ENCODE measurements at regions not wholly inside any gene's neighbourhood (a gene's known extent, or its start where the extent isn't known, plus 50 kb on each side); places are given as distances from the start of the nearest gene placed in this dataset.

DNA sequence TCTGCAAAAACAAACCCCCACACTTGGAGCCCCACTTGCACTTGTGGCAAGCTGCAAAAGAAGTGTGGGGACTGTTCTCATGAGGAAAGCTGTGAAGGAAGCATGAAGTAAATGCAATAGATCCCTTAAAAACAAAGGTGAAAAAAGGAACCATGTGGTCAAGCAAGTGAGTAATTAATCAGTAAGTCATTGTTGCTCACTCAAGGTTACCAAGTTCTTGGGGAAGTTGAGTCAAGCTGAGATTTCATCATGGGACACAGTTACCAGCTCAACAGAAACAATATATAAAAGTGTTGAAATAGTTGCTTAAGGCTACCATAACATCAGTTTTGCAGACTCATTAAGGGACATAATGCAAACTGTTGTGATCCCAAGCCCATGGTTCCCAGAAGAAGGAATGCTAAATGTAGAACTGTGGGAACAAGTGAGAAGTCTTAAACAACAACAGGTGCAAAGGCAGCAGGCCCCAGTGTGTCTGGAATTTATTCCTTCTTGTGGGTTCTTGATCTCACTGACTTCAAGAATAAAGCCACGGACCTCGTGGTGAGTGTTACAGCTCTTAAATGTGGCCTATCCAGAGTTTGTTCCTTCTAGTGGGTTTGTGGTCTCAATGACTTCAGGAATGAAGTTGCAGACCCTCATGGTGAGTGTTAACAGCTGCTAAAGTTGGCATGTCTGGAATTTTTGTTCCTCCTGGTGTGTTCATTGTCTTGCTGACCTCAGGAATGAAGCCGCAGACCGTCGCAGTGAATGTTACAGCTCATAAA, 336.3 kb upstream of the RBMY1B start:
- DNase-seq (ENCODE audit: low read depth): no peak

DNA sequence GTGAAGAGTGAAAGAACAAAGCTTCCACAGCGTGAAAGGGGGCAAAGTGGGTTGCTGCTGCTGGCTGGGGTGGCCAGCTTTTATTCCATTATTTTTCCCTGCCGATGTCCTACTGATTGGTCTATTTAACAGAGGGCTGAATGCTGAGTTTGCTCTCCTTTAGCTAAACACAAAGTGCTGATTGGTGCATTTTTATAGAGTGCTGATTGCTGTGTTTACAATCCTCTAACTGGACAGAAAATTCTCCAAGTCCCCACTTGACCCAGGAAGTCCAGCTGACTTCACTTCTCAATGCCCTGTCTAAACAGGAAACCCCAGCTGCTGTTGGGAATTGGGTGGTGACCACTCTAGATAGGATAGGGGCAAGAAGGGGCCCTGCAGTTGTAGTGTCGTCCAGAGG, 335.6 kb upstream of the RBMY1B start:
- DNase-seq (ENCODE audit: low read depth): no peak

DNA sequence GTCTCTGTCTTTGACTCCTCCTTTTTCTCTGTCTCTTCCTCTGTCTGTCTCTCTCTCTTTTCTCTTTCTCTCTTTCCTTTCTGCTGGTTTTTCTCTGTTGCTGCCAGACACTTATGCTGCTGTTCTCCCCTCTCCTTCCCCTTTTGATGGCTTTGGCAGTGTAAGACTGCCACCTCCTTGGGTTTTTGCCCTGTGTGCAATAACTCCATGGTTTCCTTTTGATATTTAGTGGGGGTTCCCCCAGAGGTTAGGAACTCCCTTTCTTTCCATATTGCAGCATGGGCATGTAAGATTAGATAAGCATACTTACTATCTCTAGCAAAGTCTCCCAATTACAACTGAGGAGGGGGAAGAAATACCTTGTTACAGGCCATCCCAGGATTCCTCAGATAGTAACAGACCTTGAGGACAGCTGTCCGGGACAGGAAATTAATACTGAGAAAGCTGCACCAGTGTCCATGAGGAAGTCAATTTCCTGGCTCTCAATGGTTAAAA, 333.8 kb upstream of the RBMY1B start:
- DNase-seq (ENCODE audit: low read depth): no peak

DNA sequence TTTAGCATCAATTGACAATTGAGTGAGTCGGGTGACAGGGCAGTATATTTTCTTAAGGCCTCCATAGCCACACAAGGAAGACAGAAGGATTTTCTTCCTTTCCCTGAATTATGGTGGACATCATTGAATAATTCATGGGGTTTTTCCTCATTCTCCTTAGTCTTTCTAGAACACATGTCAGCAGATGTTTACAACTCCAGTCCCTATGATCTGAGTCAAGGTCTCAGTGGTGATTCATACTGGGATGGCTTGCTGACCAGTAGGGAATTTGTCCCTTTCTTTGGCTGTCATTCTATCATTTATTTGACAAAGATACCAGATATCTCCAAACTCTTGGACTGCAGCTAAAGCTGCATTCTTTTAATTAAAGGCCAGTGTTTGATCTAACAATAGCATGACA, 332.9 kb upstream of the RBMY1B start:
- DNase-seq (ENCODE audit: low read depth): no peak

DNA sequence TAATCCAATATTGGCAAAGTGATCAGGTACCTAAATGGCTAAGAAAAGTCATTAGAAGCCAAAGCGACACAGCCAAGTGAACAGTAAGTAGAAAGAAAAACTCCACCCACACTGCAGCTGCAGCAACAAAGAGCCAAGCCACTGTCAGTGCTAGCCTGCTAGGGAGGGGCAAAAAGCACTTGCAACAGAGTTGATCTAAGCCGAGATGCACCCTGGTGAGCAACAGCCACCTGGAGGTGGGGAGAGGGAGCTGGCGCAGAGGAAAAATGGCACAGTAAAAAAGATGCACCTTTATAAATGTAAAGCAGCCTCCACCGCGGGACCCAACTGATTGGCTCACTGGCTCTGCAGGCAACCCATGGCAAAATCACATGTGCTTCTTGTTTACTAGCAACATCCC, 330.2 kb upstream of the RBMY1B start:
- DNase-seq (ENCODE audit: low read depth): peak; percentile 12

DNA sequence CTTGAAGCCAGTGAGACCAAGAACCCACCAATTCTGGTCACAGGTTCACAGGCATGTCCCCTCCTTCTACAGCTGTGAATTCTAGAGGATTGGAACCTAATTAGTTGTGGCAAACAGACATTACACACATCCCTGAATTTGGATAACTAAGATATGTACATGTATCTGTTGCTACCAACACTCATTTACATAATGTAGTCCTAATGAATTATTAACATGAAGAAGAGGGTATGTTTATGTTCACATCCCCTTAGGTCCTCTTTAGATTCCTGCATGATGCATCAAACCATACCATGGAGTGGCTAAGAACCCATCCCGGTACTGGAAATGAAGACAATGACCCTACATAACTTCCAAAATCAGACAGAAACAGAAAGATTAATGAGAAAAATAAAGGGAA, 326.9 kb upstream of the RBMY1B start:
- no peak for DNase-seq (ENCODE audit: low read depth)

DNA sequence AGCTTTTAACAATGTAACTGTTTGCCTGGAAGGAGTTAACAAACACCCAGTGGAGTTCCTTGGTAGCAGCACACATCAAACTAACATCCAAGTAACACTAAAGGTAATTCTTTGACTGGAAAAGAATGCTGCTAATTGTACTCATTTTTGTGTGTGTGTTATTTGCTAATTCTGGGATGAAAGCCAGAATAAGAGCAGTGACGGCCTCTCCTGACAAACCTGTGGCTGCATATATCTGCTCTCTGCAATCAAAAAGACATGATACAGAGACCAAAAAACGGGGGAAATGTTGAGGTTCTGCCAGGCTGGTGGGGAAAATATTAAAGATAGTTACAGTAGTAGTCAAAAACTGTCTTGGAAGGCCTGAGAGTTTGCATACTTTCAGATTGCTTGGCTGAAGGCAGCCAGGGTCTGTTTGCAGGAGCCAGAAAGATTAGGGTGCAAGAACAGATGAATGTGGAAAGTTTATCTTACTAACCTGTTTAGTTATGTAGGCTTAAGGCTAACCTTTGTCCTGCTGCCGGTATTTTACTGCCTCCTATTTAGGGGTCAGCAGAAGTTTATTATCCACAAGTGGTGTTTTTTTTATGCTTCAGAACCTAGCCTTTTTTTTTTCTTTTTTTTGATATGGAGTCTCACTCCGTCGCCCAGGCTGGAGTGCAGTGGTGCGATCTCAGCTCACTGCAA, 325.6 kb upstream of the RBMY1B start:
- DNase-seq (ENCODE audit: low read depth): no peak

DNA sequence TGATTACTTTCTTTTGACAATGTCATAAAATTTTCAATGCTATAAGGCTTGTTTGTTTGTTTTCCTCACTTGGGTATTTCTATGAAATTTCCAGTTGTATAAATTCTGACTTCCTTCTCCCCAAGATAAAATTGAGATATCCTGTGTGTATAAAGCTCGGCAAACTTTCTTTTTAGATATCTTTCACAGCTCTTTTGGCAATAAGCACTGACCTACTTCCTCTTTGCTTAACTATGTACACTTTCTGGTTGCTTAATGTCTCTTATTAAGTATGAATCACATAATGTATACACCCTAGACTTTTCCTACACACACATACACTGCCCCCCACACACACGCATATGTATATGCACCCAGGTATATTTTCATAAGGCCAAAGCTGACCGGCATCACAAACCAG, 318.4 kb upstream of the RBMY1B start:
- DNase-seq (ENCODE audit: low read depth): no peak

DNA sequence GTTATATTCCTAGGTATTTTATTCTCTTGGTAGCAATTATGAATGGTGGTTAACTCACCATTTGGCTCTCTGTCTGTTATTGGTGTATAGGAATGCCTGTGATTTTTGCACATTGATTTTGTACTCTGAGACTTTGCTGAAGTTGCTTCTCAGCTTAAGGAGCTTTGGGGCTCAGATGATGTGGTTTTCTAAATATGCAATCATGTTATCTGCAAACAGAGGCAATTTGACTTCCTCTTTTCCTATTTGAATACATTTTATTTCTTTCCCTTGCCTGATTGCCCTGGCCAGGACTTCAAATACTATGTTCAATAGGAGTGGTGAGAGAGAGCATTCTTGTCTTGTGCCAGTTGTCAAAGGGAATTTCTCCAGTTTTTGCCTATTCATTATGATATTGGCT, 310.9 kb upstream of the RBMY1B start:
- no peak for DNase-seq (ENCODE audit: low read depth)

DNA sequence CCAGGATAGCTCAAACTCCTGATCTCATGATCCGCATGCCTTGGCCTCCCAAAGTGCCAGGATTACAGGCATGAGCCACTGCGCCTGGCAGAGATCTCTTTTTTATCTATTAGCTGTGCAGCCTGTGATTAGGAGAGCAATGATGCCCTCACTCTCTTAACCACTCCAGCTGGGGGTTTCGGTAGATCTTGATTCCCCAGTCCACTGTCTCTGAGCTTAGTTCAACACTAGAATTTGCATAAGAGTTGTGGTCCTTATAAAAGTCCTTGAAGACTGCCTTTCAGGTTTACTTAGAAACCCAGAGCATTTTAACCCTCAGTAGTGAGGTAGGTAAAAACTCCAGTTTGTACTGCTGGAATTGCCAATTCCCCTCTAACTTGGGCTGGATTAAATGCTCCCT, 283.3 kb upstream of the RBMY1B start:
- DNase-seq (ENCODE audit: low read depth): no peak

DNA sequence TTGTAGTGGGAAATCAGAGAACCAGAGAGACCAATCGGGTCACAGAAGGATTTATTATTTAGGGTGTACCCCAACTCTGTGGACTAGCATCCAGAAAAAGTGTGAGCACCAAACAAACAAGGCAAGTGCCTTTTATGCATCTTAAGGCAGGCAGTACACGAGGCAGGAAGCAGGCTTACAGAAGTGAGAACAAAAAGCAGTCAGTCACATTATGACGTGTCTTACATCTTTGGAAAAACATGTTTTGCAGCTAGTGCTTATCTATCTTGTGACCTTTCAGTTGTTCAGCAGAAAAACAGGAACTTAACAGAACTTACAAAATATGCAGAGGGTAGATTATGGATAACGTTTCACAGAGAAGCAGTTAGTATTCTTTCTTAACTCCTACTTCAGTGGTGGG, 270.9 kb upstream of the RBMY1B start:
- no peak for DNase-seq (ENCODE audit: low read depth)

DNA sequence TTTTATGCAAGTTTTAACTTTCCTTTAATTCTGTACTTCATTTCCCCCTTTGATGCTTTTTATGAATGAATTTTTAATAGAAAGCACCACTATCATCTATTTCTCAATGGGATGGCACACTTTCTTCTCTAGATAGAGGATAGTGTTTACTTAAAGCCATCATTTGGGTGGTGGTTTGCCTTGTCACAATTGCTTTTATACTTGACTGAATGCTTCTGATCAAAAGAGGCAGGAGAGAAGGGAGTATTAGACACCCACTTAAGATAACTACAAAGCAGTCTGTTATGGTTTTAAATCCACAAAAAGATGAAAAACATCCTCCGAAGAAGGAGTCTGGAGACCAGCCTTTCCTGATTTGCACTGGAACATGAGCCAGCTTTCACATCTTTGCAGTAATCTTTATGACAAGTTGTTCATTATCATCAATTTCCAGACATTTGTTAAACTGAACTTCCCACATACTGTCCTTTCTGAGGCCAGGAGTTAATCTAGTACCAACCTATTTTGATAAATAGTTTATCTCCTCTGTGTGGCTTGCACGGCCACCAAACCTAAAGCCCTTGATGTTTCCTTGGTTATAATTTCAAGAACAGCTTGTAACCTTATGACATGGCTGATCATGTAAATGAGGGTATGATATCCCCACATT, 270.4 kb upstream of the RBMY1B start:
- no peak for DNase-seq (ENCODE audit: low read depth)

DNA sequence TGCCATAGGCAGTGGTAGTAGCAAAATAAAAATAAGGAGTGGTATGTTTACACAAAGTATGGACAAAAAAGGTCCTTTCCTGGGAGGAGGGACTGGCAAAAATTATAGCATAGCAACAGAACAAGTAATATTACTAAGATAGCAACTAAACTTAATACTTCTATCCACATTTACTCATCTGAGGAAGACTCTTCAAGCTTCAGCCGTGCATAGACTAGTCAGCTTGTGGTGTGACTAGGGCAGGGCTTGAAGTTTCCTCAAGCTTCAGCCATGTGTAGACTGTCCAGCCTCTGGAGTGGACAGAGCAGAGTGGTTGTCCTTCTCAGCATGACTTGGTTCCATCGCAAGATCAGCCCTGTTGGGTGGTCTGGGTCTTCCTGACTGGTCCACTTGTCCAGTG, 268.3 kb upstream of the RBMY1B start:
- no peak for DNase-seq (ENCODE audit: low read depth)

DNA sequence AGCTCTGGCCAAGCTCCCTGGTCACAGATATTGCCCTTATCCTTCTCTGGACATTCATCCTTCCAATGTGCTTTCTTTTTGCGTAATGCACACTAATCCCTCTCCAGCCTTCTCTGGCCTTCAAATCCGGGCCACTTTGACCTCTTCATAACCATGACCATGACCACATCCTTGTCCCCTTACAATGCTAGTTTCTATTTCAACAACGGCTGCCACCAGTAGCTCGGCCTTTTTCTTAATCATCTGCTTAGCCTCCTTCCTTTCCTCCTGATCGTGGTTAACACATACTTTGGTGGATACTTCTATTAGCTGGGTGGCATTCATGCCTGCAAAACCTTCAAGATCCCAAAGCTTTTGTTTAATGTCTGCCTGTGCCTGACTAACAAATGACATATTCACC, 264.4 kb upstream of the RBMY1B start:
- DNase-seq (ENCODE audit: low read depth): no peak

DNA sequence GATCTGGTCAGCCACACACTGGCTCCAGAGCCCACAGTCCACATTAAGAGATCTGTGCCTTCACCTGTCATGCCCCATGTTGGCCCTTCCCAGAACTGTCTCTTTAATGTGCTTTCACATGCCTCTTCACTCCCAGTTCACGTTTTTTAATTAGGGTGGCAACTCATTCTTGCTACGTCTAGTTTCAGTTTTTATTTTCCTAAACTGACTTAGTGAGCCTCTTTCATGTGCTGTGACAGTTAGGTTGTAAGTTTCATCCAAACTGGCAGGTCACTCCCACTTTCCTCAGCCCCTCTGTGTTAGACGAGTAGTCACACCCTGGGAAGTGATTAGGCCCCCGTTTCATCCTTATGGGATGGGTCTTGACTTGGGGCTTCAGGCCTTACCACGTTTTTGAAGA, 262.5 kb upstream of the RBMY1B start:
- DNase-seq (ENCODE audit: low read depth): no peak

DNA sequence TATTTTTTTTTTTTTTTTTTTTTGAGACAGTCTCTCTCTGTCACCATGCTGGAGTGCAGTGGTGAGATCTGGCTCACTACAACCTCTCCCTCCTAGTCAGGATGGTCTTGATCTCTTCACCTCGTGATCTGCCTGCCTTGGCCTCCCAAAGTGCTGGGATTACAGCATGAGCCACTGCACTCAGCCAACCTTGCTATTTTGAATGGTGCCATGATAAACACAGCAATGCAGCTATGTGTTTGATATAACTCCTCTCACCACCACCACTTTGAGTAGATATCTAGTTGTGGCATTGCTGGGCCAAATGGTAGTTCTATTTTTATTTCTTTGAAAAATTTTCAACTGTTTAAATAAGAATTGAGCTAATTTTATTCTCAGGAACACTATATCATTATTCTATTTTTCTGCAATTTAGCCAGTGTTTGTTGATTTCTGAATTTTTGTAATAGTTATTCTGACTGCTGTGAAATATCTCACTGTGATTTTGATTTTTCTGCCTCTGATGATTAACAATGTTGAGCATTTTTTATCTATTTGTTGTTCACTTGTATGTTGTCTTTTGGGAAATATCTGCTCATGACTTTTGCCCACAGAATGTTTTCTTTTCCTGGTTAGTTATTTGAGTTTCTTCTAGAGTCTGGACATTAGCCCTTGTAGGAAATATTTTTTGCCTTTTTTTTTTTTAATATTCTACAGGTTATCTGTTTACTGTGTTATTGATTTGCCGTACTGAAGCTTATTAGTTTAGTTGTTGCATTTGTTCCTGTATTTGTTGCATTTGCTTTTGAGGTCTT, 257.5 kb upstream of the RBMY1B start:
- no peak for DNase-seq (ENCODE audit: low read depth)

DNA sequence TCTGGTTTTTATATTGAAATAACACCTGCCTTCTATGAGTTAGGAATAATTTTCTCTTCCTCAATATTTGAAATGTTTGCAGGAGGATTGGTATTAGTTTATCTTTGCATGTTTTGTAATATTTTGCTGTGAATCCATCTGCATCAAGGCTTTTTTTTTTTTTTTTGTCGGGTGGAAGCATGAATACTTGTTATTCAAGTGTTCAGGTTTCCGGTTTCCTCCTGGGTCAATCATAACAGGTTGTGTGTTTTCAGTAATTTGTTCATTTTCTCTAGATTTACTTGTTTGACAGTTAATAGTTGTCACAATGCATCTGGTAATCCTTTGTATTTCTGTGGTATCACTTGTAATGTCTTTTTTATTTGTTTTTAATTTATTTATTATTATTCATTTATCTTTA, 256.7 kb upstream of the RBMY1B start:
- DNase-seq (ENCODE audit: low read depth): no peak

DNA sequence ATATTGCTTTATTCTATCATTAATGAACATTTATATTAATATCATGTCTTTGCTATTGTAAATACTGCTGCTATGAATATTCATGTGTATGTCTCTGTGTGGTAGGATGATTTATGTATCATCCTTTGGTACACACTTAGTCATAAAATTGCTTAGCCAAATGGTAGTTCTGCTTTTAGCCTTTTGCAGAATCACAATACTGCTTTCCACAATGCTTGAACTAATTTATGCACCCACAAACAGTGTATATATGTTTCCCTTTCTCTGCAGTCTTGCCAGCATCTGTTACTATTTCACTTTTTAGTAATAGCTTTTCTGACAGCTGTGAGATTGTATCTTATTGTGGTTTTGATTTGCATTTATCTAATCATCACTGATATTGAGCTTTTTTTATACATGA, 254.3 kb upstream of the RBMY1B start:
- DNase-seq (ENCODE audit: low read depth): no peak

DNA sequence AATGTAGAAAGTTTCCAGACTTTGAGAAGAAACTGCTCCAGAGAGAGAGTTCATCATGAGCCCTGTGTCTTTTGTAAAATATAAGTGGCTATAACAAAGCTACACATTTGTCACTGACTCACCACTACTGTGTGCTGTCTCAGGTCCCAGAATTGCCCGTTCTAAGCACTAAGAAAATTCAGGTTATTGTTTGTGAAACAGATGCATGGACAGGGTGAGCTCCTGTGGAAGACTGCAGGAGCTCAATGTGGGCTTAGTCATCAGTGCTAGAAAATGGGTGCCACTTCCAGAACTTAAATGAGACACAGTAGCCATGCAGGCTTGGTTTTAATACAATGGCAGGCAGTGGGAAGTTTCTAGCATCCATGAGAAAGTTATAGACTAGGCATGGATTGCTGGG, 251.4 kb upstream of the RBMY1B start:
- DNase-seq (ENCODE audit: low read depth): no peak

DNA sequence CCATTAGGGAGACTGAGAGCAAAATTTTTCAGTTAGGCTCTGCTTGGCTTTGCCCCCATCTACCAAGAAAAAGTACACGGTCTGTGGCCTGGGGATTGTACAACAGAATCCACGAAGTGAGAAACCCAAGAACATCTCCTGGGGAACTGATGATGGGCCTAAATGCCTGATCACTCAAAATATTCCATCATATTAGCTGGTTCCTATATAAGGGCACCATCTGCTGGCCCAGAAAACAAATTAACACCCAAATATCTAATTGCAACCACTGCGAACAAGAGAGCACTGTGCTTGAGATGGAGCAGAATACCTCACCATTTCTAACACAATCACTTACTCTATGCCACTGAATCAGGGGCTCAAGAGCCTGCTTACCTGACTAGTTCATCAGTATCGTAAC, 250.8 kb upstream of the RBMY1B start:
- DNase-seq (ENCODE audit: low read depth): no peak

DNA sequence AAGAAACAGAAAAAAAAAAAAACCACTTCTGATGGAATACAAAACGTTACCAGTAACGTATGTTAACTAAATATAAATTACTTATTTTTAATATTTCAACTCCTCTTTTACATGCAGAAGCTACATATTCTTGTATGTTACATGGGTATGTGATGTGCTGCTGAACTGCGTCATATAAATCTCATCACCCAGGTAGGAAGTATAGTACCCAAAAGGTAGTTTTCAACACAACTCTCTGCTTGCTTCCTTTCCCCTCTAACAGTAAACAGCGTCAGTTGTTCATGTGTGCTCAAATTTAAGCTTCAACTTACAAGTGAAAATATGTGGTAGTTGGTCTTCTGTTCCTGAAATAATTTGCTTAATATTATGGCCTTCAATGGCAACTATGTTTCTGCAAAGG, 250.0 kb upstream of the RBMY1B start:
- no peak for DNase-seq (ENCODE audit: low read depth)

DNA sequence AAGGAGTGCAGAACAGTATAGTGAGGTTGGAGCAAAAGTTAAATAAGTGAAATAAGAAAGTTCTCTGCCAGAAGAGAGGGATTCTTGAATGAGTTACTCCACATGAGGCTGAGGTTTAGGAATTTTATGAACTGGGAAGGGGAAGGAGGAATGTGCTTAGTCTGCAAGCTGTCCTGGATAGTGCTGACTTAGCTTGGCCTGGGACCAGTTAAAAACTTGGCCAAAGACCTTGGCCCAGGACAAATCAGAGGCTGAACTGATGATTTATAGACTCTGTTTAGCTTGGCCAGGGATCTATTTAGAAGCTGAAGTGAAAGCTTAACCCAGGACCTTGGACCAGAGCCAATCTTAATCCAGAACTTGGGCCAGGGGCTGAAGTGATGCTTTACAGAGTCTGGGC, 244.4 kb upstream of the RBMY1B start:
- DNase-seq (ENCODE audit: low read depth): no peak

DNA sequence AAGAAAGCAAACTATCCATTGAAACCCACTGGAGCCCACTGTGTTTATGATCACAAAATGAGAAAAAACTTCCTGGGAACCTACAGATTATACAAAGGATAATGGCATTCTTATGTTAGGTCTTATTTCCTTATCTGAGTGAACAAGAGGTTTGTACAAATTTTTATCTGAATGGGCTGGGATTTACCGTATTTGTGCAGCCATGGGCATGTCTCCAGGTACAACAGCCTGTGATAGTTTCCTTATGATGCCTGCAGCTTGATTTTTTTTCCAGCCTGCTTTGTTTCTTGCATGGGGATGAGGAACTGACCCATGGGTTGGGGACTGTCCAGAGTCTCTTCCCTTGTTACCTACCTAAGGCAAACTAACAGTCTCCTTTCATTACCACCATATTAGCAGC, 244.0 kb upstream of the RBMY1B start:
- DNase-seq (ENCODE audit: low read depth): no peak
